Neutrophil (primary cell): ENCODE measurements at regions not wholly inside any gene's neighbourhood (a gene's known extent, or its start where the extent isn't known, plus 50 kb on each side); places are given as distances from the start of the nearest gene placed in this dataset.

Source experiments
- H3K27ac ChIP-seq: fragments of 200-600 bp; sonication (generic); 2 replicates; pipeline ENCODE4 v1.5.1; 2016; ENCODE audit warnings: mild to moderate bottlenecking, moderate library complexity
- H3K27me3 ChIP-seq: fragments of 200-600 bp; sonication (generic); 2 replicates; pipeline ENCODE4 v1.6.0; 2016; ENCODE audit warnings: mild to moderate bottlenecking
- H3K36me3 ChIP-seq: fragments of 200-600 bp; sonication (generic); 2 replicates; pipeline ENCODE4 v1.5.1; 2017
- H3K4me1 ChIP-seq, 2 experiments: fragments of 200-600 bp in 1 of 2; sonication (generic) in 1 of 2; 1 replicate in 1 of 2; 2 replicates in 1 of 2; pipeline versions ENCODE4 v1.5.1 to v1.6.1; 2013 to 2016; ENCODE audit warnings: low read depth in 1 of 2, low read length in 1 of 2, mild to moderate bottlenecking in 1 of 2, moderate library complexity in 1 of 2; ENCODE audit not compliant: control insufficient read depth in 1 of 2, insufficient read depth in 1 of 2
- H3K4me3 ChIP-seq, 2 experiments: fragments of 200-600 bp in 1 of 2; sonication (generic) in 1 of 2; 1 replicate in 1 of 2; 2 replicates in 1 of 2; pipeline ENCODE4 v1.5.1; 2013 to 2016; ENCODE audit warnings: low read depth in 1 of 2, low read length in 1 of 2, mild to moderate bottlenecking in 1 of 2, moderate library complexity in 1 of 2
- H3K9me3 ChIP-seq: fragments of 200-600 bp; sonication (generic); 2 replicates; pipeline ENCODE4 v1.5.1; 2016
- TF ChIP-seq, protein P1 (sequence below): fragments of 200-600 bp; sonication (generic); IDR thresholded peaks from 2 replicates; pipeline ENCODE4 v1.5.1; 2016; ENCODE audit warnings: antibody characterized with exemption

DNA sequence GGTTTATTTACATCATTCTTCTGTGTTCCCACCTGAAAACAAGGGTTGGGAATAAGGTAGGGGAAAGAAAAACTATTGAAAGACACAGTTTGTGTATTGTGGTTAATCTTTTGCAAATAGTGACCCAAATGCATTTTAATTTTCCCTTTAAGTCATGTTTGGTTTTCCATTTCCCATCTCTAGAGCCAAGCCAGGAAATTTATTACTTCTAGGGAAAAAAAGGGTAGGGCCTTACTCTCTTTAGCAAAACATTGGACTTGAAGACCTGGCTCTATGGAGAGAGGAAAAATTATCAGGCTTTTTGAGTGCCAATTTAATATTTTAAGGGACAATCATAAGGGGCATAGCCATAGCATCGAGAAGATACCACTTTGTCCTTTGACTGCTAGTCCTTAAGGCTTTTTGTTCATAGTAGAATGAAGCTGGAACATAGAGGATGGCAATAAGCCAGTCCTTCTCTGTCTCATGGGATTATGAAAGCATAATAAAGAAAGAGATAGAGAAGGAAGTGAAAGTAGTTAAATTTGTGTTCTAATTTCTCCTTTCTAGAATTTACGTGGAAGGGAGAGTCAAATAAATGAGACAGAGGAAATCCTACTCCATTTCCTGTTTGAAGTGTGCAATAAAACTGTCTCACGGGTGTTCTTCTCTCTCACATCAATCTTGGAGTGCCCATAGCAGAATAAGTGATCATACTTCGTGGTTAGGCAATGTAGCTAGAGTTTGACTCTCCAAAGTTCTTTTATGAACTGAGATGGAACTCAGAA, 50.9 kb upstream of the PPFIA2 start:
- H3K36me3 ChIP-seq, result no peaks in the 10 kb centered on the region
- no peaks in the 10 kb centered on the region for H3K9me3 ChIP-seq
- peaks cover 0 to 11% of the 10 kb centered on the region in 2 experiments for H3K4me1 ChIP-seq
- H3K27ac ChIP-seq, result no peak overlapping the region
- H3K27me3 ChIP-seq, result no peaks in the 10 kb centered on the region
- TF ChIP-seq, protein P1, sequence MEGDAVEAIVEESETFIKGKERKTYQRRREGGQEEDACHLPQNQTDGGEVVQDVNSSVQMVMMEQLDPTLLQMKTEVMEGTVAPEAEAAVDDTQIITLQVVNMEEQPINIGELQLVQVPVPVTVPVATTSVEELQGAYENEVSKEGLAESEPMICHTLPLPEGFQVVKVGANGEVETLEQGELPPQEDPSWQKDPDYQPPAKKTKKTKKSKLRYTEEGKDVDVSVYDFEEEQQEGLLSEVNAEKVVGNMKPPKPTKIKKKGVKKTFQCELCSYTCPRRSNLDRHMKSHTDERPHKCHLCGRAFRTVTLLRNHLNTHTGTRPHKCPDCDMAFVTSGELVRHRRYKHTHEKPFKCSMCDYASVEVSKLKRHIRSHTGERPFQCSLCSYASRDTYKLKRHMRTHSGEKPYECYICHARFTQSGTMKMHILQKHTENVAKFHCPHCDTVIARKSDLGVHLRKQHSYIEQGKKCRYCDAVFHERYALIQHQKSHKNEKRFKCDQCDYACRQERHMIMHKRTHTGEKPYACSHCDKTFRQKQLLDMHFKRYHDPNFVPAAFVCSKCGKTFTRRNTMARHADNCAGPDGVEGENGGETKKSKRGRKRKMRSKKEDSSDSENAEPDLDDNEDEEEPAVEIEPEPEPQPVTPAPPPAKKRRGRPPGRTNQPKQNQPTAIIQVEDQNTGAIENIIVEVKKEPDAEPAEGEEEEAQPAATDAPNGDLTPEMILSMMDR, result no peak
- H3K4me3 ChIP-seq, result no peak overlapping the region

DNA sequence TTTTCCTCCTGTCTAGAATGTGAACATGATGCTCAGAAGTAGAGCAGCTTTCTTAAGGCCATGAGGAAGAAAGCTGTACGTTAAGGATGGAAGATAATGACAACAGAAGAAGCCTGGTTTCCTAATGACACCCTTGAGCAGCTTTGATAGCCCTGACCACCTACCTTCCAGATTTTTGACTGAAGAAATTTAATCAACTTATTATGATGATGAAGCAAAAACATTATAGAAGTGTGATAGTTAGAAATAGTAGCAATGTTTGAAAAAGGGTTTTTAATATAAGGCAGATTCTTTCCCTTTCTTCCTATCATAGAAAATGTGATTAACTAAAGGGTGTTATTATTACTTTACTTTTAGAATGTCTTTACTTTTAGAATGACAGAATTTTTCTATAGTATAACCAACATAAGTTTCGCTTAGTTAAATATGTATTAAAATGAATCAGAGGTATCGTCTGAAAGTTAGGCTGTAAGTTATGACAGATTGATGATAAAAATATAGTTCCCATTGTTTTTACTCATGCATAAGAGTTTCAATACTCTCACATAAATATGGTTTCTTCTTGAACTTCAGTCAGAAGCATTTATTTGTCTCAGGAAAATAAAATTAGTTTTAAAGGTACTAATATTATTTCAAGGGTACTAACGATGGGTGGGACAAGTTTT, 50.1 kb upstream of the PPFIA2 start:
- H3K4me3 ChIP-seq, result no peak overlapping the region
- no peaks in the 10 kb centered on the region for H3K27me3 ChIP-seq
- no peaks in the 10 kb centered on the region for H3K9me3 ChIP-seq
- no peak overlapping the region for H3K27ac ChIP-seq
- peaks cover 0 to 11% of the 10 kb centered on the region in 2 experiments for H3K4me1 ChIP-seq
- TF ChIP-seq, protein P1, result no peak
- no peaks in the 10 kb centered on the region for H3K36me3 ChIP-seq
